GM18951 (cell line): ENCODE measurements at regions not wholly inside any gene's neighbourhood (a gene's known extent, or its start where the extent isn't known, plus 50 kb on each side); places are given as distances from the start of the nearest gene placed in this dataset.
"Not testable (repeated sequence)": the region's sequence is repeated elsewhere in the genome, so short reads cannot be mapped to it uniquely, and the experiment has no call there.

ENCODE experiments used
- POLR2A ChIP-seq: IDR thresholded peaks from 4 replicates; pipeline ENCODE4 v1.6.1; 2011; ENCODE audit warnings: mild to moderate bottlenecking; ENCODE audit not compliant: insufficient read length, insufficient read depth; ENCODE audit errors: extremely low read depth
- in situ Hi-C: fragments of 300-500 bp; cut with MboI; formaldehyde crosslinking; loops from one replicate; pipeline ENCODE4 v1.12.0; 2022; ENCODE audit warnings: low sequenced_read_pairs, mixed read lengths, inconsistent platforms; ENCODE audit not compliant: unreplicated experiment

DNA sequence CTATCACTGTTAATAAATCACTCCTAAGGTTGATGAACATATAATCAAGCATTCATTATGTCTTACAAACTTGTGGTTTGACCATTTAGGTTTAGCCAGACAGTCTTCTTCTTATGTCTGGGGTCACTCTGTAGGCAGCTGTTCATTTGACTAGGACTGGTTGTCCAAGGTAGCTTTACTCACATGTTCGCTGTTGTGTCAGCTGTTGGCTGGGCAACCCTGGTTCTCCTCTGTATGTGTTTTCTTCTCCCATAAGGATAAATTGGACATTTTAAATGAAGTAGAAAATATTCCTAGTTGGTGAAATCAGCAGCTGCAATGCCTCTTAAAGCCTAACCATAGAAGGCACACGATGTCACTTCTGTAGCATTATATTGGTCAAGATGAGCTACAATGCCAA lies 635.1 kb downstream of the EPHA3 start:
- in situ Hi-C loops, result no loop called here
- no peak for TF ChIP-seq POLR2A

GRCh38 chr3:89747541-89748278 lies 640.3 kb downstream of the EPHA3 start:
- in situ Hi-C loops, result not testable (repeated sequence)

GRCh38 chr3:89762405-89762804 lies 655.0 kb downstream of the EPHA3 start:
- in situ Hi-C loops, result no loop called here
- no peak for TF ChIP-seq POLR2A

DNA sequence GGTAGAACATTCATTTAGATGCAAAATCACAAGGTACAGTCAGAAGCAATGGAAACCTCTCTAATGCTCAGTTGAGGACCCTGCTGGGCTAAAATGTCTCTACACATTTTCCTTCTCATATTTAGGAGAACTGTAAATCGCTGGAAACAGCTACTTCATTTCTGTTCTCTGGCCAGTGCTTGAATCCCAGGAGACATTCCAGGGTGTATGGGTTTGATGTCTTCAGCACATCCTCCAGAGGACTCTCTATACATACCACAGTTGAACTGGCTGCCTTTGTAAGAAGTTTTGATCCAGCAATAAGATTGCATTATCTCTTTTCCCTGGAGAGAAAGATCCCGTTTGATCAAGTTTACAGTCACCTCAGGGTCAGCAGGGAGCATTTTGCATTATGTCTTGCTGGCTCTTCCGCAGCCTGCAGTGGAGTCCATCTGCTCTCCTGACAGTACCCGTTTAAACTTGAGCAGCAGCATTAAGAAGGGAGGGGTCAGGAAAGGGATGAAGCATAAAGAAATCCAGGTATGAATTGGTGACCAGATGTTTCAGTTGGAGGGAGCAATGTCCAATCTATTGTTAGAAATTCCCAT lies 676.0 kb downstream of the EPHA3 start:
- TF ChIP-seq POLR2A, result no peak
- in situ Hi-C loops, result no loop called here

- TF ChIP-seq POLR2A, result no peak
- in situ Hi-C loops, result no loop called here
These were observed 680.1 kb downstream of the EPHA3 start for GRCh38 chr3:89787485-89787884.

DNA sequence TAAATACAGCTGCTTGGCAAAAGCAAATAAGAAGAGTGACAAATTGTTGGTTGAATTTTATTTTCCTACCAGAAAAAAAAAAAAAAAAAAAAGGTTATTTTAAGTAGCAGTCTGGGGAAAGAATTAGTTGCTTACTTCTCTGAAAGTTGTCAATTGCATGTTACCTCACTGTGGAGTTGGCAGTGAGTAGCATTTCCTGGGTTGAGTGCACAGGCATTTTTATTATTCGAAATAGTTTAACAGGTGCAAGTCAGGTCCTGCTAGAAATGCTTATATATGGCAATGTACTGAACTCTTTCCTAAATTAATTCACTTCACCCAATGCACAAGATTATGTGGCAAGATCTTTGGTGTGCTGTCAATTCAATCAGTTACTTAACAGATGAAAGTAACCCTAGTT lies 680.6 kb downstream of the EPHA3 start:
- no peak for TF ChIP-seq POLR2A
- in situ Hi-C loops, result no loop called here

GRCh38 chr3:89795506-89795905 lies 688.1 kb downstream of the EPHA3 start:
- in situ Hi-C loops, result no loop called here
- TF ChIP-seq POLR2A, result no peak

DNA sequence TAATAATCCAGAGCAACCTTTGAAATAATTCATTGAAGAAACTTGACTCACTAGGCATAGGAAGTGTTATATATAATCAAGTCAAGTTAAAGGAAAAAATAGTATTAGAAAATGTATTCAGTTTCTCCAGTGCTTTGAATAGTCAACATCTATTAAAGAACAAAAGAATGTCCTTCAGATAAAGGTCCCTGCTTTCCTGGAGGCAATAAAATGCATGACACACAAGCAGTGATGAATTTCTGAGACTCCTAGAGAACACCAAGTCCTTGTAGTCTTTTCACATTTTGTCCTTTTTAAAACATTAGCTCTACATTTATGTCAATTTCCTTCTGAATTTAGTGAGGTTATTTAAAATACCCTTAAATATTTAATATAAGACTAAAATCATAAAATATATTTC lies 695.5 kb downstream of the EPHA3 start:
- in situ Hi-C loops, result no loop called here
- no peak for TF ChIP-seq POLR2A

GRCh38 chr3:89803711-89804110 lies 696.3 kb downstream of the EPHA3 start:
- no peak for TF ChIP-seq POLR2A
- in situ Hi-C loops, result no loop called here

- in situ Hi-C loops, result no loop called here
- TF ChIP-seq POLR2A, result no peak
These were observed 698.7 kb downstream of the EPHA3 start for GRCh38 chr3:89806166-89806565.

GRCh38 chr3:89808680-89809197 lies 701.3 kb downstream of the EPHA3 start:
- in situ Hi-C loops, result no loop called here
- TF ChIP-seq POLR2A, result no peak

DNA sequence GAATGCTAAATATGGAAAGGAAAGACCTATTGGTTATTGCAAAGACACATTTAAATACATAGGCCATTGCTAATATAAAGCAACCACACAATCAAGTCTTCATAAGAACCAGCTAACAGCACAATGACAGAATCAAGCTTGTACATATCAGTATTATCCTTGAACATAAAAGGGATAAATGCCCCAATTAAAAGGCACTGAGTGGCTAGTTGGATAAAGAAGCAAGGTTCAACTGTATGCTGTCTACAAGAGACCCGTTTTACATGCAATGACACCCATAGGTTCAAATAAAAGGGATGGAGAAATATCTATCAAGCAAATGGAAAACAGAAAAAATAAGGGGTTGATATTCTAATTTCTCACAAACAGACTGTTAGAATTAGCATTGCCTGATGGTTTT lies 706.1 kb downstream of the EPHA3 start:
- TF ChIP-seq POLR2A, result no peak

DNA sequence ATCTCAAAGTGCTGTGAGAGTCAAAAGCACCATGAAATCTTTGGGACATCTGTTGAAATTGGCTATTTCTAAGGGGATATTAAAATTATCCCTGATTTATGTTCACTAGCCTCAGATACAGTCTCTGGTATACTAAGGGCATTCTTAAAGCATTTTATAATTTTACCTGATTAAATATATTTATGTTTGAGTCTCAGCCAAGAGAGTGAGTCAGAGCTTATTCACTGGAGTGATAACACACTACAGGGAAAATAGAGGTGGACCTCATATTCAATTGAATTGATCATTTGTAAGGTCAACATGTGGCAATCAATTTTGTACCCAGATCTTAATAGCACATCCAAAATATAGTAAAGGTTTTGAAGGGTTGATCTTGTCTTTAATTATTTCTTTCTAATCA lies 733.6 kb downstream of the EPHA3 start:
- no peak for TF ChIP-seq POLR2A
- in situ Hi-C loops, result no loop called here

More for the DNA sequence above, 706.1 kb downstream of the EPHA3 start:
- in situ Hi-C loops, result loop anchor here (10.0 kb wide), 1 partner anchor 51 kb away; no protein-coding TSS in a partner anchor

DNA sequence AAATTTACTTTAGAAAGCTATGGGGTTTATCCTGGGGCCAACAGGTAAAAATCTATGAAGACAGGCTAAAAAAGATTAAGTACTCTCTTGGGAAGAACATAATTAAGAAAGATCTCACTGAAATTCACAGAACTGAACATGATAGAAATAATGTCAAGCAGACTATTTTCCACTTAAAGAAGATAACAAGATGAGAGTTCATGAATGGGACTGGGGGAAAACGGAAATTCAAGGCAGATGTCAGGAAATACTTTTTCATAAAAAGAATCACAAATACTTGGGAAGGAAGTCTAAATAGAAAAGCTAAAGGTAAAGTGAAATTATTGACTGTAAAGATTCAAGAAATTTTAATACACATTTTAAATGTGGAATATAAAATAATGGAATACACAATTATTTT lies 737.6 kb downstream of the EPHA3 start:
- in situ Hi-C loops, result no loop called here

GRCh38 chr3:89847955-89848354 lies 740.5 kb downstream of the EPHA3 start:
- no peak for TF ChIP-seq POLR2A
- in situ Hi-C loops, result no loop called here

More for the DNA sequence above, 737.6 kb downstream of the EPHA3 start:
- no peak for TF ChIP-seq POLR2A
